GM23338 (cell line): ENCODE measurements at regions not wholly inside any gene's neighbourhood (a gene's known extent, or its start where the extent isn't known, plus 50 kb on each side); places are given as distances from the start of the nearest gene placed in this dataset.

ENCODE experiments used
- CTCF ChIP-seq, 2 experiments: fragments of 200-600 bp in 1 of 2; sonication (generic) in 1 of 2; conservative IDR thresholded peaks; 2 replicates each; pipeline versions ENCODE4 v1.5.1 to v1.6.1; 2016 to 2017; ENCODE audit warnings: antibody characterized with exemption in 2 of 2, low read depth in 2 of 2, mild to moderate bottlenecking in 2 of 2, moderate library complexity in 1 of 2
- ETS1 ChIP-seq: IDR thresholded peaks from 2 replicates; pipeline ENCODE4 v1.6.1; 2016; ENCODE audit warnings: antibody characterized with exemption

- TF ChIP-seq CTCF (conservative IDR thresholded peaks at IDR 0.05; ENCODE audit: low read depth in 2 of 2): no peak
- TF ChIP-seq ETS1: no peak
Observed at GRCh38 chr4:124862261-124862660, 149.7 kb upstream of the ANKRD50 start.
